GM18505 (cell line): ENCODE measurements at regions not wholly inside any gene's neighbourhood (a gene's known extent, or its start where the extent isn't known, plus 50 kb on each side); places are given as distances from the start of the nearest gene placed in this dataset.

ENCODE experiments used
- ATAC-seq: cut with Tn5 transposase; IDR thresholded peaks from one replicate; pipeline ENCODE4 v1.9.1; 2021; ENCODE audit not compliant: unreplicated experiment
- POLR2A ChIP-seq: IDR thresholded peaks from 4 replicates; pipeline ENCODE4 v1.6.1; 2011; ENCODE audit warnings: borderline replicate concordance; ENCODE audit not compliant: insufficient read depth, insufficient read length; ENCODE audit errors: extremely low read depth

- TF ChIP-seq POLR2A, result no peak
- ATAC-seq, result no peak
Measured at GRCh38 chr10:29135337-29135736, 153.5 kb upstream of the LYZL1 start.

GRCh38 chr10:29136411-29136810 is 152.5 kb upstream of the LYZL1 start:
- ATAC-seq, result no peak
- TF ChIP-seq POLR2A, result no peak

GRCh38 chr10:29140151-29140550 is 148.7 kb upstream of the LYZL1 start:
- TF ChIP-seq POLR2A, result no peak
- ATAC-seq, result no peak

GRCh38 chr10:29140991-29141390 is 147.9 kb upstream of the LYZL1 start:
- no peak for TF ChIP-seq POLR2A
- no peak for ATAC-seq

GRCh38 chr10:29141761-29142160 is 147.1 kb upstream of the LYZL1 start:
- TF ChIP-seq POLR2A, result no peak
- no peak for ATAC-seq

- TF ChIP-seq POLR2A, result no peak
- no peak for ATAC-seq
Measured at GRCh38 chr10:29142516-29143314, 146.2 kb upstream of the LYZL1 start.

GRCh38 chr10:29144126-29144525 is 144.7 kb upstream of the LYZL1 start:
- TF ChIP-seq POLR2A, result no peak
- ATAC-seq, result no peak

GRCh38 chr10:29146311-29147100 is 142.4 kb upstream of the LYZL1 start:
- ATAC-seq, result no peak
- TF ChIP-seq POLR2A, result no peak

GRCh38 chr10:29150010-29150409 is 138.9 kb upstream of the LYZL1 start:
- no peak for ATAC-seq
- no peak for TF ChIP-seq POLR2A

- no peak for ATAC-seq
Measured at GRCh38 chr10:29151005-29151404, 137.9 kb upstream of the LYZL1 start.

GRCh38 chr10:29157321-29157720 is 131.5 kb upstream of the LYZL1 start:
- TF ChIP-seq POLR2A, result no peak
- no peak for ATAC-seq

More at GRCh38 chr10:29151005-29151404, 137.9 kb upstream of the LYZL1 start:
- no peak for TF ChIP-seq POLR2A

- ATAC-seq, result no peak
- TF ChIP-seq POLR2A, result no peak
Measured at GRCh38 chr10:29158066-29158465, 130.8 kb upstream of the LYZL1 start.

- no peak for ATAC-seq
- no peak for TF ChIP-seq POLR2A
Measured at GRCh38 chr10:29160150-29160617, 128.7 kb upstream of the LYZL1 start.

- ATAC-seq, result no peak
- TF ChIP-seq POLR2A, result no peak
Measured at GRCh38 chr10:29163746-29164145, 125.1 kb upstream of the LYZL1 start.
